KOPT-K1 (cell line): ENCODE measurements at regions not wholly inside any gene's neighbourhood (a gene's known extent, or its start where the extent isn't known, plus 50 kb on each side); places are given as distances from the start of the nearest gene placed in this dataset.

Experiments used
- H3K27ac ChIP-seq: fragments of 200-600 bp; sonication (generic); 2 replicates; pipeline ENCODE4 v1.5.1; 2016; ENCODE audit warnings: antibody characterized with exemption, mild to moderate bottlenecking, low read depth, low read length; ENCODE audit not compliant: poor library complexity, severe bottlenecking
- H3K36me3 ChIP-seq: fragments of 200-600 bp; sonication (generic); 2 replicates; pipeline ENCODE4 v1.5.1; 2017; ENCODE audit warnings: antibody characterized with exemption, mild to moderate bottlenecking, low read length, moderate library complexity; ENCODE audit not compliant: insufficient read depth
- H3K9me3 ChIP-seq: fragments of 200-600 bp; sonication (generic); 2 replicates; pipeline ENCODE4 v1.5.1; 2017; ENCODE audit warnings: antibody characterized with exemption, low read length, mild to moderate bottlenecking; ENCODE audit not compliant: insufficient read depth, poor library complexity, severe bottlenecking

- no peak overlapping the region for H3K27ac ChIP-seq
- H3K36me3 ChIP-seq, result no peaks in the 10 kb centered on the region
- no peaks in the 10 kb centered on the region for H3K9me3 ChIP-seq
Observed at GRCh38 chr4:57496697-57497471, 386.7 kb upstream of the IGFBP7 start.

GRCh38 chr4:57494821-57495220, 384.6 kb upstream of the IGFBP7 start:
- no peaks in the 10 kb centered on the region for H3K36me3 ChIP-seq
- H3K27ac ChIP-seq, result no peak overlapping the region
- H3K9me3 ChIP-seq, result no peaks in the 10 kb centered on the region

- Histone ChIP-seq H3K9me3 (no peaks in the 10 kb centered on the region), H3K36me3 (no peaks in the 10 kb centered on the region), H3K27ac (no peak overlapping the region)
Observed at GRCh38 chr4:57492251-57492878, 382.2 kb upstream of the IGFBP7 start.

GRCh38 chr4:57491388-57491787, 381.2 kb upstream of the IGFBP7 start:
- no peaks in the 10 kb centered on the region for H3K36me3 ChIP-seq
- H3K27ac ChIP-seq, result no peak overlapping the region
- no peaks in the 10 kb centered on the region for H3K9me3 ChIP-seq

- Histone ChIP-seq H3K36me3 (no peaks in the 10 kb centered on the region), H3K9me3 (no peaks in the 10 kb centered on the region), H3K27ac (no peak overlapping the region)
Observed at GRCh38 chr4:57490520-57491255, 380.5 kb upstream of the IGFBP7 start.

- Histone ChIP-seq H3K9me3 (no peaks in the 10 kb centered on the region), H3K27ac (no peak overlapping the region), H3K36me3 (no peaks in the 10 kb centered on the region)
Observed at GRCh38 chr4:57488366-57489162, 378.4 kb upstream of the IGFBP7 start.

GRCh38 chr4:57475424-57475823, 365.2 kb upstream of the IGFBP7 start:
- Histone ChIP-seq H3K36me3 (no peaks in the 10 kb centered on the region), H3K27ac (no peak overlapping the region), H3K9me3 (no peaks in the 10 kb centered on the region)

GRCh38 chr4:57465321-57466056, 355.3 kb upstream of the IGFBP7 start:
- H3K9me3 ChIP-seq, result no peaks in the 10 kb centered on the region
- H3K27ac ChIP-seq, result no peak overlapping the region
- H3K36me3 ChIP-seq, result no peaks in the 10 kb centered on the region

GRCh38 chr4:57462843-57463242, 352.7 kb upstream of the IGFBP7 start:
- H3K36me3 ChIP-seq, result no peaks in the 10 kb centered on the region
- H3K9me3 ChIP-seq, result no peaks in the 10 kb centered on the region
- no peak overlapping the region for H3K27ac ChIP-seq

GRCh38 chr4:57460967-57461366, 350.8 kb upstream of the IGFBP7 start:
- no peak overlapping the region for H3K27ac ChIP-seq
- no peaks in the 10 kb centered on the region for H3K9me3 ChIP-seq
- no peaks in the 10 kb centered on the region for H3K36me3 ChIP-seq

- H3K36me3 ChIP-seq, result no peaks in the 10 kb centered on the region
Observed at GRCh38 chr4:57448901-57449300, 338.7 kb upstream of the IGFBP7 start.

GRCh38 chr4:57448452-57448851, 338.3 kb upstream of the IGFBP7 start:
- no peaks in the 10 kb centered on the region for H3K9me3 ChIP-seq

More at GRCh38 chr4:57448901-57449300, 338.7 kb upstream of the IGFBP7 start:
- no peak overlapping the region for H3K27ac ChIP-seq
- H3K9me3 ChIP-seq, result no peaks in the 10 kb centered on the region

GRCh38 chr4:57446266-57446665, 336.1 kb upstream of the IGFBP7 start:
- no peak overlapping the region for H3K27ac ChIP-seq
- no peaks in the 10 kb centered on the region for H3K36me3 ChIP-seq
- H3K9me3 ChIP-seq, result no peaks in the 10 kb centered on the region

More at GRCh38 chr4:57448452-57448851, 338.3 kb upstream of the IGFBP7 start:
- no peak overlapping the region for H3K27ac ChIP-seq
- no peaks in the 10 kb centered on the region for H3K36me3 ChIP-seq

GRCh38 chr4:57445686-57446085, 335.5 kb upstream of the IGFBP7 start:
- Histone ChIP-seq H3K36me3 (no peaks in the 10 kb centered on the region), H3K27ac (no peak overlapping the region), H3K9me3 (no peaks in the 10 kb centered on the region)
